Prostate gland (tissue), 2 donors: ENCODE measurements at regions not wholly inside any gene's neighbourhood (a gene's known extent, or its start where the extent isn't known, plus 50 kb on each side); places are given as distances from the start of the nearest gene placed in this dataset.

ENCODE experiments used
- DNase-seq: peaks from one replicate; pipeline ENCODE4 v3.0.0-alpha.2; 2019; ENCODE audit warnings: low spot score
- H3K27ac ChIP-seq, 2 donors: fragments of 200-600 bp; sonication (generic); 2 replicates each; pipeline ENCODE4 v1.5.1; 2017 to 2019
- H3K27me3 ChIP-seq: fragments of 200-600 bp; sonication (generic); replicated peaks from 2 replicates; pipeline ENCODE4 v1.5.1; 2019; ENCODE audit not compliant: insufficient read depth
- H3K36me3 ChIP-seq, 2 donors: fragments of 200-600 bp; sonication (generic); 1 replicate in 1 of 2; 2 replicates in 1 of 2; pipeline versions ENCODE4 v1.5.1 to v1.8.1; 2017 to 2019
- H3K4me1 ChIP-seq: fragments of 200-600 bp; sonication (generic); replicated peaks from 2 replicates; pipeline ENCODE4 v1.5.1; 2019
- H3K4me3 ChIP-seq, 2 donors: fragments of 200-600 bp; sonication (generic); 2 replicates each; pipeline ENCODE4 v1.5.1; 2017 to 2019
- H3K9me3 ChIP-seq: fragments of 200-600 bp; sonication (generic); 2 replicates; pipeline ENCODE4 v1.5.1; 2017
- CTCF ChIP-seq, 4 experiments: fragments of 200-600 bp in 2 of 4; fragments of 450-650 bp in 2 of 4; sonication (generic) in 2 of 4; IDR thresholded peaks; 1 replicate in 3 of 4; 2 replicates in 1 of 4; pipeline ENCODE4 v1.5.1; 2016 to 2019; ENCODE audit warnings: antibody characterized with exemption in 4 of 4, mild to moderate bottlenecking in 2 of 4, moderate library complexity in 2 of 4
- POLR2A ChIP-seq: fragments of 450-650 bp; IDR thresholded peaks from one replicate; pipeline ENCODE4 v1.6.1; 2016; ENCODE audit warnings: antibody characterized with exemption, mild to moderate bottlenecking
- POLR2AphosphoS5 ChIP-seq: sonication (generic); formaldehyde crosslinking; IDR thresholded peaks from one replicate; pipeline ENCODE4 v1.6.1; 2017; ENCODE audit warnings: antibody characterized with exemption
- WGBS: methylation state at CpG from one replicate; pipeline ENCODE4 v1.1.5; 2018; 5-methylcytosine and 5-hydroxymethylcytosine counted together
- intact Hi-C: fragments of 100-400 bp; cut with DNase I; formaldehyde crosslinking; loops from one replicate; pipeline ENCODE4 v1.14.2; 2022

GRCh38 chr5:155406815-155407214, 393.3 kb downstream of the KIF4B start:
- no peak overlapping the region for H3K4me3 ChIP-seq
- WGBS = 82% methylated on average over 4 of the region's 4 CpGs
- intact Hi-C loops = no loop called here
- no peak for DNase-seq
- TF ChIP-seq POLR2A = no peak
- no peak for TF ChIP-seq POLR2AphosphoS5
- no peak for TF ChIP-seq CTCF (IDR thresholded peaks at IDR 0.05)
- no peaks in the 10 kb centered on the region for H3K9me3 ChIP-seq
- H3K36me3 ChIP-seq = no peaks in the 10 kb centered on the region
- no peaks in the 10 kb centered on the region for H3K27me3 ChIP-seq
- H3K4me1 ChIP-seq = no peaks in the 10 kb centered on the region
- no peak overlapping the region for H3K27ac ChIP-seq

GRCh38 chr5:155408465-155408864, 394.9 kb downstream of the KIF4B start:
- no peak overlapping the region for H3K4me3 ChIP-seq
- no peaks in the 10 kb centered on the region for H3K9me3 ChIP-seq
- H3K4me1 ChIP-seq = no peaks in the 10 kb centered on the region
- no peak overlapping the region for H3K27ac ChIP-seq
- no peaks in the 10 kb centered on the region for H3K27me3 ChIP-seq
- no peak for TF ChIP-seq CTCF (IDR thresholded peaks at IDR 0.05)
- TF ChIP-seq POLR2AphosphoS5 = no peak
- no peak for TF ChIP-seq POLR2A
- H3K36me3 ChIP-seq = no peaks in the 10 kb centered on the region
- no peak for DNase-seq
- 95% methylated on average over 5 of the region's 5 CpGs for WGBS
- intact Hi-C loops = no loop called here

GRCh38 chr5:155416765-155417164, 403.2 kb downstream of the KIF4B start:
- TF ChIP-seq POLR2AphosphoS5 = no peak
- TF ChIP-seq CTCF (IDR thresholded peaks at IDR 0.05) = no peak
- no peak for TF ChIP-seq POLR2A

DNA sequence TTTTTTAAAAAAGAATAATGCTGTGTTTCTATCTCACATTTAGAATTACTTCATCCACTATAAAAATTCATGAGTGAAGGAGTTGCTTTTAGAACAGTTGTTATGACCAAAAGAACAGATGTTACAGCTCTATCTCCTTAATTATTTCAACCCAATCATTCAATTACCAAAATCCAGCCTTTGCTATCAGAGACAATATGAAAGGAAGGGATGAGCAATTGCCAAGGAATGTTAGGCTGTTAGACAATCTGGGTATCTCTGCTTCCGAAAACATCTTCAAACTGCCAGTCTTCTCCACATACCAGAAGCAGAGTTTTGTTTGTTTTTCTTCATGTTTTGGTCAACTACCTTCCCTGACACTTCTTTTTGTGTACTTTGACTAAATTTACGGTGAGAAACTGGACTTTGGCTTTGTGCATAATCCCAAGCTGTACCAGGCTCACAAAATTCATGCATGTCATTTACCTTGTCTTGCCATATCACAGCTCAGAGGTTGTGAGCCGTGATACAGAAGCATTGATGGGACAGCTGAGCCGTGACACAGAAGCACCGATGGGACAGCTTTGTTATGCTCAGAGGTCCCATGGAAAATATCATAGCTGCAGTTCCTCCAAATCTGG, 405.5 kb downstream of the KIF4B start:
- TF ChIP-seq POLR2AphosphoS5 (no peak), CTCF (IDR thresholded peaks at IDR 0.05) (no peak), POLR2A (no peak)
- intact Hi-C loops = no loop called here

More at GRCh38 chr5:155416765-155417164, 403.2 kb downstream of the KIF4B start:
- Histone ChIP-seq H3K4me1 (no peaks in the 10 kb centered on the region), H3K9me3 (no peaks in the 10 kb centered on the region), H3K27me3 (no peaks in the 10 kb centered on the region), H3K36me3 (no peaks in the 10 kb centered on the region), H3K4me3 (no peak overlapping the region), H3K27ac (no peak overlapping the region)
- DNase-seq = no peak
- intact Hi-C loops = no loop called here
- WGBS = 26% methylated on average over 1 of the region's 1 CpG

GRCh38 chr5:155430192-155430591, 416.6 kb downstream of the KIF4B start:
- Histone ChIP-seq H3K4me3 (no peak overlapping the region), H3K9me3 (no peaks in the 10 kb centered on the region), H3K27me3 (no peaks in the 10 kb centered on the region), H3K27ac (no peak overlapping the region), H3K4me1 (no peaks in the 10 kb centered on the region), H3K36me3 (no peaks in the 10 kb centered on the region)
- no peak for DNase-seq
- TF ChIP-seq POLR2AphosphoS5 (no peak), CTCF (IDR thresholded peaks at IDR 0.05) (no peak), POLR2A (no peak)
- intact Hi-C loops = no loop called here
- 98% methylated on average over 4 of the region's 4 CpGs for WGBS

More for the DNA sequence above, 405.5 kb downstream of the KIF4B start:
- DNase-seq = no peak
- H3K9me3 ChIP-seq = no peaks in the 10 kb centered on the region
- H3K36me3 ChIP-seq = no peaks in the 10 kb centered on the region
- WGBS = 67% methylated on average over 5 of the region's 5 CpGs
- no peaks in the 10 kb centered on the region for H3K27me3 ChIP-seq
- no peak overlapping the region for H3K4me3 ChIP-seq
- H3K4me1 ChIP-seq = no peaks in the 10 kb centered on the region
- H3K27ac ChIP-seq = no peak overlapping the region
